Right kidney (tissue), 1 donor: ENCODE measurements at regions not wholly inside any gene's neighbourhood (a gene's known extent, or its start where the extent isn't known, plus 50 kb on each side); places are given as distances from the start of the nearest gene placed in this dataset.

Experiments
- DNase-seq: peaks from one replicate; pipeline ENCODE4 v3.0.0-alpha.2; 2016

- DNase-seq: no peak
These were observed 93.4 kb downstream of the TENT4A start for GRCh38 chr5:6806668-6807067.

GRCh38 chr5:6808462-6808861 is 95.2 kb downstream of the TENT4A start:
- DNase-seq: no peak

- no peak for DNase-seq
These were observed 97.6 kb downstream of the TENT4A start for GRCh38 chr5:6810641-6811405.

- DNase-seq: no peak
These were observed 98.9 kb downstream of the TENT4A start for GRCh38 chr5:6812091-6812490.

GRCh38 chr5:6812800-6813731 is 99.8 kb downstream of the TENT4A start:
- no peak for DNase-seq

- no peak for DNase-seq
These were observed 101.6 kb downstream of the TENT4A start for GRCh38 chr5:6814816-6815215.

GRCh38 chr5:6818594-6819511 is 105.6 kb downstream of the TENT4A start:
- no peak for DNase-seq

GRCh38 chr5:6819521-6819920 is 106.3 kb downstream of the TENT4A start:
- no peak for DNase-seq

- DNase-seq: no peak
These were observed 107.7 kb downstream of the TENT4A start for GRCh38 chr5:6820851-6821479.

- no peak for DNase-seq
These were observed 108.8 kb downstream of the TENT4A start for GRCh38 chr5:6822068-6822467.

GRCh38 chr5:6822556-6823343 is 109.5 kb downstream of the TENT4A start:
- peak; percentile 23 for DNase-seq

GRCh38 chr5:6823996-6824395 is 110.8 kb downstream of the TENT4A start:
- DNase-seq: no peak

GRCh38 chr5:6825678-6826244 is 112.5 kb downstream of the TENT4A start:
- no peak for DNase-seq

GRCh38 chr5:6826756-6827155 is 113.5 kb downstream of the TENT4A start:
- DNase-seq: no peak

- DNase-seq: no peak
These were observed 114.4 kb downstream of the TENT4A start for GRCh38 chr5:6827526-6828219.

GRCh38 chr5:6829150-6829784 is 116.0 kb downstream of the TENT4A start:
- no peak for DNase-seq

- DNase-seq: no peak
These were observed 117.5 kb downstream of the TENT4A start for GRCh38 chr5:6830643-6831239.

GRCh38 chr5:6831678-6832671 is 118.7 kb downstream of the TENT4A start:
- DNase-seq: no peak
